WTC11 (cell line): ENCODE measurements at regions not wholly inside any gene's neighbourhood (a gene's known extent, or its start where the extent isn't known, plus 50 kb on each side); places are given as distances from the start of the nearest gene placed in this dataset.

Experiments
- CREM ChIP-seq: sonication (generic); formaldehyde crosslinking; IDR thresholded peaks from 2 replicates; pipeline ENCODE4 v1.8.1; 2022; ENCODE audit warnings: mild to moderate bottlenecking, missing genetic modification reagents, moderate library complexity
- CTCF ChIP-seq: fragments of 200-600 bp; IDR thresholded peaks from 2 replicates; pipeline ENCODE4 v1.8.0; 2022; ENCODE audit warnings: antibody characterized with exemption
- FOXJ3 ChIP-seq: sonication (generic); formaldehyde crosslinking; IDR thresholded peaks from 2 replicates; pipeline ENCODE4 v1.9.0; 2021; ENCODE audit warnings: missing genetic modification reagents, mild to moderate bottlenecking, borderline replicate concordance
- JUN ChIP-seq: sonication (generic); formaldehyde crosslinking; IDR thresholded peaks from 2 replicates; pipeline ENCODE4 v1.8.0; 2023; ENCODE audit warnings: mild to moderate bottlenecking, missing genetic modification reagents
- MXD4 ChIP-seq: fragments of 250-450 bp; sonication (Bioruptor Pico); IDR thresholded peaks from 2 replicates; pipeline ENCODE4 v1.8.0; 2021; ENCODE audit warnings: mild to moderate bottlenecking, moderate library complexity, borderline replicate concordance
- RELA ChIP-seq: sonication (generic); formaldehyde crosslinking; IDR thresholded peaks from 2 replicates; pipeline ENCODE4 v1.8.1; 2022; ENCODE audit warnings: missing genetic modification reagents, mild to moderate bottlenecking, borderline replicate concordance
- STAT6 ChIP-seq: sonication (generic); formaldehyde crosslinking; conservative IDR thresholded peaks from 2 replicates; pipeline ENCODE4 v1.8.1; 2023; ENCODE audit warnings: mild to moderate bottlenecking, low read depth, missing genetic modification reagents, moderate library complexity
- TF ChIP-seq, protein P1 (sequence below): fragments of 250-450 bp; sonication (Bioruptor Pico); IDR thresholded peaks from 2 replicates; pipeline ENCODE4 v1.8.0; 2021; ENCODE audit warnings: mild to moderate bottlenecking
- TF ChIP-seq, protein P2 (sequence below): sonication (generic); formaldehyde crosslinking; IDR thresholded peaks from 2 replicates; pipeline ENCODE4 v1.8.0; 2022; ENCODE audit warnings: mild to moderate bottlenecking, missing genetic modification reagents

GRCh38 chr4:130403221-130403620 lies 1307.3 kb downstream of the C4orf33 start:
- TF ChIP-seq CTCF = no peak
- no peak for TF ChIP-seq CREM (CRISPR knock-in tag)
- TF ChIP-seq, protein P1, sequence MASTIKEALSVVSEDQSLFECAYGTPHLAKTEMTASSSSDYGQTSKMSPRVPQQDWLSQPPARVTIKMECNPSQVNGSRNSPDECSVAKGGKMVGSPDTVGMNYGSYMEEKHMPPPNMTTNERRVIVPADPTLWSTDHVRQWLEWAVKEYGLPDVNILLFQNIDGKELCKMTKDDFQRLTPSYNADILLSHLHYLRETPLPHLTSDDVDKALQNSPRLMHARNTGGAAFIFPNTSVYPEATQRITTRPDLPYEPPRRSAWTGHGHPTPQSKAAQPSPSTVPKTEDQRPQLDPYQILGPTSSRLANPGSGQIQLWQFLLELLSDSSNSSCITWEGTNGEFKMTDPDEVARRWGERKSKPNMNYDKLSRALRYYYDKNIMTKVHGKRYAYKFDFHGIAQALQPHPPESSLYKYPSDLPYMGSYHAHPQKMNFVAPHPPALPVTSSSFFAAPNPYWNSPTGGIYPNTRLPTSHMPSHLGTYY (CRISPR knock-in tag) = no peak
- TF ChIP-seq FOXJ3 (CRISPR knock-in tag) = no peak
- TF ChIP-seq, protein P2, sequence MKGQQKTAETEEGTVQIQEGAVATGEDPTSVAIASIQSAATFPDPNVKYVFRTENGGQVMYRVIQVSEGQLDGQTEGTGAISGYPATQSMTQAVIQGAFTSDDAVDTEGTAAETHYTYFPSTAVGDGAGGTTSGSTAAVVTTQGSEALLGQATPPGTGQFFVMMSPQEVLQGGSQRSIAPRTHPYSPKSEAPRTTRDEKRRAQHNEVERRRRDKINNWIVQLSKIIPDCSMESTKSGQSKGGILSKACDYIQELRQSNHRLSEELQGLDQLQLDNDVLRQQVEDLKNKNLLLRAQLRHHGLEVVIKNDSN (CRISPR knock-in tag) = no peak
- no peak for TF ChIP-seq RELA (CRISPR knock-in tag)
- TF ChIP-seq JUN = no peak
- no peak for TF ChIP-seq STAT6 (CRISPR knock-in tag)
- no peak for TF ChIP-seq MXD4 (CRISPR knock-in tag)
